KMS-11 (cell line): ENCODE measurements at regions not wholly inside any gene's neighbourhood (a gene's known extent, or its start where the extent isn't known, plus 50 kb on each side); places are given as distances from the start of the nearest gene placed in this dataset.

Experiments used
- H2AFZ ChIP-seq: fragments of 200-600 bp; sonication (generic); 2 replicates; pipeline ENCODE4 v1.6.1; 2016; ENCODE audit warnings: antibody characterized with exemption, mixed run types, low read depth
- H3K27ac ChIP-seq: fragments of 200-600 bp; sonication (generic); 2 replicates; pipeline ENCODE4 v1.6.1; 2016; ENCODE audit warnings: mild to moderate bottlenecking, mixed run types
- H3K27me3 ChIP-seq: fragments of 200-600 bp; sonication (generic); 2 replicates; pipeline ENCODE4 v1.6.1; 2017; ENCODE audit warnings: mild to moderate bottlenecking, low read depth, mixed run types, moderate library complexity; ENCODE audit not compliant: insufficient read depth
- H3K36me3 ChIP-seq: fragments of 200-600 bp; sonication (generic); 2 replicates; pipeline ENCODE4 v1.6.1; 2017; ENCODE audit warnings: mild to moderate bottlenecking, mixed run types; ENCODE audit not compliant: insufficient read depth
- H3K4me1 ChIP-seq: fragments of 200-600 bp; sonication (generic); 2 replicates; pipeline ENCODE4 v1.6.1; 2016; ENCODE audit warnings: mild to moderate bottlenecking, low read depth, mixed run types; ENCODE audit not compliant: poor library complexity, severe bottlenecking
- H3K4me2 ChIP-seq: fragments of 200-600 bp; sonication (generic); 2 replicates; pipeline ENCODE4 v1.7.0; 2016; ENCODE audit warnings: mild to moderate bottlenecking, mixed run types
- H3K4me3 ChIP-seq: fragments of 200-600 bp; sonication (generic); IDR thresholded peaks from 2 replicates; pipeline ENCODE4 v1.6.1; 2017; ENCODE audit warnings: low read depth, low read length, mixed read lengths; ENCODE audit not compliant: insufficient read depth
- H3K79me2 ChIP-seq: fragments of 200-600 bp; sonication (generic); 2 replicates; pipeline ENCODE4 v1.6.1; 2016; ENCODE audit warnings: low read depth, mixed run types; ENCODE audit not compliant: insufficient read depth
- H3K9ac ChIP-seq: fragments of 200-600 bp; sonication (generic); 2 replicates; pipeline ENCODE4 v1.6.1; 2016; ENCODE audit warnings: mild to moderate bottlenecking, mixed run types
- H4K20me1 ChIP-seq: fragments of 200-600 bp; sonication (generic); 2 replicates; pipeline ENCODE4 v1.6.1; 2016; ENCODE audit warnings: mild to moderate bottlenecking, mixed run types; ENCODE audit not compliant: insufficient read depth
- TF ChIP-seq, protein P1 (sequence below): fragments of 200-600 bp; sonication (generic); conservative IDR thresholded peaks from 2 replicates; pipeline ENCODE4 v1.6.1; 2017; ENCODE audit warnings: low read depth, mild to moderate bottlenecking, antibody characterized with exemption, low read length, moderate library complexity, mixed read lengths

DNA sequence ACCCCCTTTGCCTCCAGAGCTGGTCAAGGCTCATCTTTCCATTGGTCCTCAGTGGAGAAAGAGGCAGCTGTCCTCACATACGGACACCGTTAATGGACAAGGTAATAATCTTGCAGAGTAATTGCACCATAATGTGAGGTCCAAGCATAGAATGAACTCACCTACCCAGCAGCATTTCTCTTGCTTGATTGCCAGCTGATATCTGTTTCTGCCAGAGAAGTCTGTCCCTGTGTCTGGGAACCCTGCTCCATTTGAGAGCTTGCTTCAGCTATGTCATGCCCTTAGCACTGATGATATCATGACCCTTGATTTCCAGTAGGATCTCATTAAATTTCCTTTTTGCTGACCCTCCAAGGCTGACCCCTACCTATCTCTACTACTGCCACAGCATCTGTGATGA, 154.6 kb downstream of the PIK3R1 start:
- no peaks in the 10 kb centered on the region for H3K36me3 ChIP-seq
- no peak overlapping the region for H3K4me3 ChIP-seq
- H3K4me1 ChIP-seq = peaks cover 20% of the 10 kb centered on the region
- H3K4me2 ChIP-seq = peak overlapping the region; percentile 93; the same call in 1 of the 2 replicates
- H3K9ac ChIP-seq = no peak overlapping the region
- H3K27ac ChIP-seq = no peak overlapping the region
- TF ChIP-seq, protein P1, sequence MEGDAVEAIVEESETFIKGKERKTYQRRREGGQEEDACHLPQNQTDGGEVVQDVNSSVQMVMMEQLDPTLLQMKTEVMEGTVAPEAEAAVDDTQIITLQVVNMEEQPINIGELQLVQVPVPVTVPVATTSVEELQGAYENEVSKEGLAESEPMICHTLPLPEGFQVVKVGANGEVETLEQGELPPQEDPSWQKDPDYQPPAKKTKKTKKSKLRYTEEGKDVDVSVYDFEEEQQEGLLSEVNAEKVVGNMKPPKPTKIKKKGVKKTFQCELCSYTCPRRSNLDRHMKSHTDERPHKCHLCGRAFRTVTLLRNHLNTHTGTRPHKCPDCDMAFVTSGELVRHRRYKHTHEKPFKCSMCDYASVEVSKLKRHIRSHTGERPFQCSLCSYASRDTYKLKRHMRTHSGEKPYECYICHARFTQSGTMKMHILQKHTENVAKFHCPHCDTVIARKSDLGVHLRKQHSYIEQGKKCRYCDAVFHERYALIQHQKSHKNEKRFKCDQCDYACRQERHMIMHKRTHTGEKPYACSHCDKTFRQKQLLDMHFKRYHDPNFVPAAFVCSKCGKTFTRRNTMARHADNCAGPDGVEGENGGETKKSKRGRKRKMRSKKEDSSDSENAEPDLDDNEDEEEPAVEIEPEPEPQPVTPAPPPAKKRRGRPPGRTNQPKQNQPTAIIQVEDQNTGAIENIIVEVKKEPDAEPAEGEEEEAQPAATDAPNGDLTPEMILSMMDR = no peak
- no peak overlapping the region; the same call in 1 of the 2 replicates for H2AFZ ChIP-seq
- H4K20me1 ChIP-seq = no peaks in the 10 kb centered on the region
- H3K79me2 ChIP-seq = no peaks in the 10 kb centered on the region
- H3K27me3 ChIP-seq = no peaks in the 10 kb centered on the region

DNA sequence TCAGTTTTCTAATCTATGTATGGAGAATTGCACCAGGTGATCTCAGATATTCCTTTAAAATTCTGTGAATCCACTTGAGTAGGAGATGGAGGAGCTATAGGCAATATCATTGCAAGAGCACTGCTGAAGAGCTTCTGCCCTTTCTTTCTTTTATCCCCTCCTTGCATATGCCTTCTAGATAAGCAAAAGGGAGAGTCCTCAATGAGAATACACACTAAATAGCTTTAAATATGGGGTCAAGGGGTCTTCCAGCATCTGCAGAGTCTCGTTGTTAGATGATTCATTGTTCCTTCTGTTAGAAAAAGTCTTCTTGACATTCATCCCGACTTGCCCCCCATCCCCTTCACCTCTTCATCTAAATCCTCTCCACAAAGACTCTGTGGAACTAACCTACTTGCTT, 156.1 kb downstream of the PIK3R1 start:
- H3K4me1 ChIP-seq = peaks cover 20% of the 10 kb centered on the region
- no peak overlapping the region for H3K9ac ChIP-seq
- no peaks in the 10 kb centered on the region for H3K79me2 ChIP-seq
- H3K4me3 ChIP-seq = no peak overlapping the region
- no peaks in the 10 kb centered on the region for H3K36me3 ChIP-seq
- H3K27ac ChIP-seq = no peak overlapping the region
- no peaks in the 10 kb centered on the region for H3K27me3 ChIP-seq
- no peak overlapping the region for H3K4me2 ChIP-seq
- H4K20me1 ChIP-seq = no peaks in the 10 kb centered on the region
- TF ChIP-seq, protein P1 = no peak
- H2AFZ ChIP-seq = no peak overlapping the region

- peaks cover 20% of the 10 kb centered on the region for H3K4me1 ChIP-seq
- H4K20me1 ChIP-seq = no peaks in the 10 kb centered on the region
- no peak overlapping the region for H3K4me2 ChIP-seq
- H3K79me2 ChIP-seq = no peaks in the 10 kb centered on the region
- H2AFZ ChIP-seq = no peak overlapping the region
- no peaks in the 10 kb centered on the region for H3K27me3 ChIP-seq
- H3K4me3 ChIP-seq = no peak overlapping the region
- TF ChIP-seq, protein P1 = no peak
- no peak overlapping the region for H3K9ac ChIP-seq
- H3K36me3 ChIP-seq = no peaks in the 10 kb centered on the region
- H3K27ac ChIP-seq = no peak overlapping the region
Measured at GRCh38 chr5:68372161-68372560, 156.6 kb downstream of the PIK3R1 start.

DNA sequence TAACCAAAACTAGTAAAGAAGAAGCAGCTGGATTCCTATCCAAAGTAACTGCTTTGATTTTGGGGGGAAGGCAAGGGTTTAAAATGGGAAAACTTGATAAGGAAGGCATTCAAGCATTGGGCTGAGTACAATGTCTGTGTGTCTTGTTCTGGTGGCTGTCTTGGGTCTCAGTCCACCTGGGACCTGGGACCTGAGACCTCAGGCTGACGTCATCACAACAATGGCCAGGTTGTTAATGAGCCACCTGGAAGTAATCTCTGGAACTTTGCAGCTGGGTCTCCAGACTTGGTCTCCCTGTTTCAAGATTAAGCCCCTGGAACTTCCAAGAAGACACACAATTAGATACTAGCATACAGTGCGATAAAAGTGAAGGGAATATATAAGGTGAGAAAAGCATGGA, 157.5 kb downstream of the PIK3R1 start:
- Histone ChIP-seq H3K4me1 (peaks cover 20% of the 10 kb centered on the region), H3K79me2 (no peaks in the 10 kb centered on the region), H3K27me3 (no peaks in the 10 kb centered on the region), H2AFZ (no peak overlapping the region), H4K20me1 (no peaks in the 10 kb centered on the region), H3K36me3 (no peaks in the 10 kb centered on the region), H3K9ac (no peak overlapping the region), H3K4me2 (no peak overlapping the region), H3K4me3 (no peak overlapping the region), H3K27ac (no peak overlapping the region)
- TF ChIP-seq, protein P1 = no peak
